HepG2 (cell line): ENCODE measurements at regions not wholly inside any gene's neighbourhood (a gene's known extent, or its start where the extent isn't known, plus 50 kb on each side); places are given as distances from the start of the nearest gene placed in this dataset.

Experiments used
- ATAC-seq: fragments of 200-7000 bp; cut with Tn5 transposase; 3 replicates; pipeline ENCODE4 v1.9.1; 2020; ENCODE audit warnings: mild to moderate bottlenecking, moderate library complexity
- BruUV-seq: library from RNA; stranded (reverse); fragments of 400-500 nt; replicated peaks from 2 replicates; lab custom pipeline; 2021; lab: Mats Ljungman, UMichigan
- CTCF ChIA-PET: fragments of 300-600 bp; formaldehyde crosslinking; extraction: SDS; loops from one replicate; lab custom pipeline; 2021; ENCODE audit warnings: low total read pairs, inconsistent platforms, low intra/inter-chr PET ratio; lab: Yijun Ruan, JAX
- POLR2A ChIA-PET: fragments of 350-600 bp; sonication (Branson Sonifier 250); formaldehyde crosslinking; loops from one replicate; lab custom pipeline; 2020; ENCODE audit warnings: antibody characterized with exemption, inconsistent platforms; lab: Yijun Ruan, JAX
- DNase-seq: peaks from one replicate; pipeline ENCODE4 v3.0.0-alpha.2; 2015; ENCODE audit warnings: low spot score
- FAIRE-seq: peaks from 3 replicates; lab custom pipeline; 2011; peaks lifted over from hg19 to GRCh38; lab: Jason Lieb, UNC
- H2AFZ ChIP-seq: one replicate; pipeline ENCODE4 v1.6.1; 2011; ENCODE audit warnings: low read length, inconsistent platforms
- H3K27ac ChIP-seq: fragments of 300-600 bp; 3 replicates; pipeline ENCODE4 v1.8.0; 2011; ENCODE audit warnings: mixed run types, mild to moderate bottlenecking, mixed read lengths, low read length, inconsistent platforms; ENCODE audit not compliant: insufficient read depth; ENCODE audit errors: extremely low read length
- H3K27me3 ChIP-seq, 2 experiments: fragments of 200-600 bp in 1 of 2; 2 replicates in 1 of 2; 3 replicates in 1 of 2; pipeline versions ENCODE4 v1.6.0 to v1.8.0; 2011; ENCODE audit warnings: low read length in 2 of 2, mild to moderate bottlenecking in 2 of 2, moderate library complexity in 2 of 2, inconsistent platforms in 1 of 2; ENCODE audit not compliant: insufficient read depth in 2 of 2, control insufficient read depth in 1 of 2
- H3K36me3 ChIP-seq, 2 experiments: fragments of 200-600 bp in 1 of 2; replicated peaks in 1 of 2; 2 replicates in 1 of 2; 3 replicates in 1 of 2; pipeline versions ENCODE4 v1.5.1 to v1.8.0; 2011; ENCODE audit warnings: low read length in 2 of 2, inconsistent platforms in 1 of 2; ENCODE audit not compliant: insufficient read depth in 2 of 2, control insufficient read depth in 1 of 2
- H3K4me1 ChIP-seq: 2 replicates; pipeline ENCODE4 v1.5.1; 2012; ENCODE audit warnings: low read length, inconsistent platforms; ENCODE audit not compliant: insufficient read depth
- H3K4me2 ChIP-seq: 2 replicates; pipeline ENCODE4 v1.6.0; 2011; ENCODE audit warnings: low read depth, low read length, inconsistent platforms
- H3K4me3 ChIP-seq, 3 experiments: fragments of 200-600 bp in 1 of 3; sonication (generic), shearing (Covaris generic) in 1 of 3; replicated peaks in 1 of 3; 2 replicates each; pipeline ENCODE4 v1.5.1; 2011 to 2016; ENCODE audit warnings: low read length in 3 of 3, inconsistent platforms in 2 of 3, low read depth in 2 of 3, mild to moderate bottlenecking in 2 of 3, control low read depth in 1 of 3, mixed read lengths in 1 of 3; ENCODE audit not compliant: insufficient read depth in 1 of 3
- H3K79me2 ChIP-seq: one replicate; pipeline ENCODE4 v1.6.1; 2011; ENCODE audit warnings: low read length, inconsistent platforms; ENCODE audit not compliant: insufficient read depth
- H3K9ac ChIP-seq: 2 replicates; pipeline ENCODE4 v1.6.0; 2011; ENCODE audit warnings: mild to moderate bottlenecking, low read depth, low read length, inconsistent platforms; ENCODE audit not compliant: insufficient read depth
- H3K9me3 ChIP-seq: 2 replicates; pipeline ENCODE4 v1.5.1; 2012; ENCODE audit warnings: mild to moderate bottlenecking, low read length
- H4K20me1 ChIP-seq: 2 replicates; pipeline ENCODE4 v1.6.0; 2011; ENCODE audit warnings: inconsistent platforms, mild to moderate bottlenecking, low read length, moderate library complexity; ENCODE audit not compliant: insufficient read depth
- ATF7 ChIP-seq, 2 experiments: fragments of 450-650 bp in 1 of 2; sonication (generic) in 1 of 2; formaldehyde crosslinking in 1 of 2; IDR thresholded peaks; 2 replicates each; pipeline versions ENCODE4 v1.4.0 to v1.6.1; 2016 to 2020; ENCODE audit warnings: antibody characterized with exemption in 1 of 2, mild to moderate bottlenecking in 1 of 2, missing genetic modification reagents in 1 of 2
- CBX1 ChIP-seq: IDR thresholded peaks from one replicate; pipeline ENCODE4 v1.6.1; 2016; ENCODE audit warnings: antibody characterized with exemption, low read depth
- FOXP4 ChIP-seq: sonication (generic); formaldehyde crosslinking; IDR thresholded peaks from 2 replicates; pipeline ENCODE4 v1.4.0; 2020; ENCODE audit warnings: missing genetic modification reagents
- MBNL3 ChIP-seq: fragments of 250-450 bp; sonication (Bioruptor Pico); conservative IDR thresholded peaks from 2 replicates; pipeline ENCODE4 v1.8.0; 2022; ENCODE audit warnings: mild to moderate bottlenecking, inconsistent platforms
- NFE2 ChIP-seq: sonication (generic); formaldehyde crosslinking; IDR thresholded peaks from 2 replicates; pipeline ENCODE4 v1.4.0; 2020; ENCODE audit warnings: missing genetic modification reagents
- YY1 ChIP-seq: IDR thresholded peaks from 2 replicates; pipeline ENCODE4 v1.6.1; 2011; ENCODE audit warnings: low read length, low read depth, moderate library complexity, mild to moderate bottlenecking; ENCODE audit not compliant: insufficient read depth, insufficient replicate concordance
- ZBED4 ChIP-seq: sonication (generic); formaldehyde crosslinking; IDR thresholded peaks from 2 replicates; pipeline ENCODE4 v1.4.0; 2020; ENCODE audit warnings: missing genetic modification reagents, borderline replicate concordance
- ZEB1 ChIP-seq: IDR thresholded peaks from 2 replicates; pipeline ENCODE4 v1.6.1; 2012; ENCODE audit warnings: mild to moderate bottlenecking, low read depth, inconsistent platforms; ENCODE audit not compliant: insufficient replicate concordance
- ZNF326 ChIP-seq: sonication (generic); formaldehyde crosslinking; IDR thresholded peaks from 2 replicates; pipeline ENCODE4 v1.4.0; 2020; ENCODE audit warnings: missing genetic modification reagents, borderline replicate concordance
- ZNF691 ChIP-seq: sonication (generic); formaldehyde crosslinking; IDR thresholded peaks from 2 replicates; pipeline ENCODE4 v1.4.0; 2020; ENCODE audit warnings: missing genetic modification reagents, low read depth, mild to moderate bottlenecking, borderline replicate concordance
- WGBS: methylation state at CpG from one replicate; pipeline ENCODE4 v1.1.6; 2017; ENCODE audit warnings: low lambda C conversion rate; 5-methylcytosine and 5-hydroxymethylcytosine counted together
- in situ Hi-C: cut with HindIII; loops from 2 replicates; pipeline ENCODE4 v1.10.0; 2017; ENCODE audit warnings: low pct_unique_long_range_greater_than_20kb; ENCODE audit not compliant: extremely low pct_ligation_motif_present
- intact Hi-C: fragments of 100-400 bp; cut with micrococcal nuclease; formaldehyde crosslinking; loops from one replicate; pipeline ENCODE4 v1.10.0; 2022; ENCODE audit not compliant: unreplicated experiment

GRCh38 chr5:107304684-107305083, 366.1 kb downstream of the EFNA5 start:
- intact Hi-C loops (no loop called here), in situ Hi-C loops (no loop called here)
- TF ChIP-seq ATF7 (IDR thresholded peaks at IDR 0.05): peak; percentile 47; the same call in 1 of the 2 replicates
- no peak for TF ChIP-seq ATF7 (CRISPR knock-in tag; IDR thresholded peaks at IDR 0.05)
- no peak for TF ChIP-seq NFE2 (CRISPR knock-in tag)
- H3K9ac ChIP-seq: no peak overlapping the region
- POLR2A ChIA-PET: no interaction called here
- no TSS peak for BruUV-seq
- H3K27ac ChIP-seq: no peak overlapping the region
- DNase-seq (no peak), ATAC-seq (no peak), FAIRE-seq (no peak)
- H3K36me3 ChIP-seq: no peaks in the 10 kb centered on the region
- H3K4me2 ChIP-seq: no peak overlapping the region
- H4K20me1 ChIP-seq: no peaks in the 10 kb centered on the region
- CTCF ChIA-PET: no interaction called here
- no peaks in the 10 kb centered on the region for H3K9me3 ChIP-seq
- H3K27me3 ChIP-seq: no peaks in the 10 kb centered on the region
- no peak overlapping the region for H2AFZ ChIP-seq
- H3K79me2 ChIP-seq: no peaks in the 10 kb centered on the region
- H3K4me3 ChIP-seq: no peak overlapping the region
- no peaks in the 10 kb centered on the region for H3K4me1 ChIP-seq

GRCh38 chr5:107303171-107303968, 367.4 kb downstream of the EFNA5 start:
- DNase-seq: no peak
- intact Hi-C loops: no loop called here
- H2AFZ ChIP-seq: no peak overlapping the region
- H3K4me1 ChIP-seq: no peaks in the 10 kb centered on the region
- ChIA-PET POLR2A (no interaction called here), CTCF (no interaction called here)
- H3K9me3 ChIP-seq: no peaks in the 10 kb centered on the region
- 50% methylated on average over 1 of the region's 1 CpG for WGBS
- H3K27ac ChIP-seq: no peak overlapping the region
- no peak for ATAC-seq
- FAIRE-seq: no peak
- no peak overlapping the region for H3K4me3 ChIP-seq
- no peak overlapping the region for H3K4me2 ChIP-seq
- H3K9ac ChIP-seq: no peak overlapping the region
- no peaks in the 10 kb centered on the region for H3K79me2 ChIP-seq
- H3K36me3 ChIP-seq: no peaks in the 10 kb centered on the region
- BruUV-seq: no TSS peak
- no peaks in the 10 kb centered on the region for H4K20me1 ChIP-seq
- in situ Hi-C loops: no loop called here
- H3K27me3 ChIP-seq: no peaks in the 10 kb centered on the region
- TF ChIP-seq ZNF326 (CRISPR knock-in tag): no peak
- no peak for TF ChIP-seq FOXP4 (CRISPR knock-in tag)
- no peak for TF ChIP-seq MBNL3
- no peak for TF ChIP-seq YY1
- no peak for TF ChIP-seq ZNF691 (CRISPR knock-in tag)
- TF ChIP-seq ZBED4: no peak
- TF ChIP-seq CBX1: no peak
- TF ChIP-seq ZEB1: no peak
